HG02938 (cell line): ENCODE measurements at regions not wholly inside any gene's neighbourhood (a gene's known extent, or its start where the extent isn't known, plus 50 kb on each side); places are given as distances from the start of the nearest gene placed in this dataset.

Source experiments
- ATAC-seq: cut with Tn5 transposase; IDR thresholded peaks from one replicate; pipeline ENCODE4 v1.9.1; 2021; ENCODE audit warnings: mild to moderate bottlenecking, moderate library complexity; ENCODE audit not compliant: unreplicated experiment

DNA sequence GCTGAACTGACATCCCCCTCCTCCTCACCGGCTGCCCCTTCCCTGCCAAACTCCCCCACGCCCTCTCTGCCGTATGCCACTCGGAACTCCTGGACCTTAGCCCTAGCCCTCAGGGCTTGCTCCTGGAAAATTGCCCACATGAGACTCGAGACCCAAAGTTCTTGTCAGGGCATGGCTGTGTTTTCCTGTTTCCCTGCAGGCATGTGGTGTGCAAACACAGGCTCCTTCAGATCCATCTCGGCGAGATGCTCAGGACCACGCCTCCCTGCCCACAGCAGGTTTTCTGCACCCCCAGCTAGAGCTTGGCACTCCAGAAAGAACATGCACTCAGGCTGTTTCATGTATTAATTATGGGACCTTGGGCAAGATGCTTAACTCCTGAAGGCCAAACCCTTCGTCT is 1480.4 kb downstream of the BRD1 start:
- no peak for ATAC-seq

DNA sequence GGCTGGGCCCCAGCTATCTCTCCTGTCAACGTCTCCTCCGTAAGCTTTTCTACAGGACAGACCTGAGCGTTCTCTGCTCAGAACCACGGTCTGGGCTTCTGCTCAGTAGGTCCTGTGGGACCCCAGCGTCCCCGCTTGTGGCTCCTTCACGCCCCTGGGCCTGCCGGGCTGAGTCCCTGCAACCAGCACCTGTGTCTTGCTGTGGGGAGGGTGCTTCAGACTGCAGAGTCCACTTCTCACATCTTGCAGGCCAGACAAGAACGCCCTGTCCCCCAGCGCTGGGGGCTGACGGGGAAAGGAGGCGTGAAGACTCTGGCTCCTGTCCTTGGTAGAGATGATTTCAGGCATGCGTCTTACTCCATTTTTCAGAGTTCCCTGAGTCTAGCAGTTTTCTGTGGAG is 1480.8 kb downstream of the BRD1 start:
- ATAC-seq, result no peak

DNA sequence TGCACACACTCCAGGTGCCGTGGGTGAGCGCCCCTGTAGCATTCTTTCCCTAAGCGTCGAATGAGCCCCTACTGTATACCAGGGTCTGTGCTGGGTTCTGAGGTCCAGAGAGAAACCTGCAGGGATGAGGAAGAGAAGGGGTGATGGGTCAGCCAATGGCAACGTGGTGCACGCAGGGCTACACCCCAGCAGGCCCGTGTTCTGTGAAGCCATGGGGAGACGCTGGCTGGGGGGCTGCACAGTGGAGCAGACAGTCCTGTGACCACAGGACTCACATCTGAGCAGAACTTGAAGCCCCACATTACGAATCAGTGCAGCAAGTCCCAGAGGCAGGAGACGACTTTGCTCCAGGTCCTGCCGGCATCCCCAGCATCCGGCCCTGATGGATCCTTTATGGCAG is 1481.4 kb downstream of the BRD1 start:
- ATAC-seq, result no peak

DNA sequence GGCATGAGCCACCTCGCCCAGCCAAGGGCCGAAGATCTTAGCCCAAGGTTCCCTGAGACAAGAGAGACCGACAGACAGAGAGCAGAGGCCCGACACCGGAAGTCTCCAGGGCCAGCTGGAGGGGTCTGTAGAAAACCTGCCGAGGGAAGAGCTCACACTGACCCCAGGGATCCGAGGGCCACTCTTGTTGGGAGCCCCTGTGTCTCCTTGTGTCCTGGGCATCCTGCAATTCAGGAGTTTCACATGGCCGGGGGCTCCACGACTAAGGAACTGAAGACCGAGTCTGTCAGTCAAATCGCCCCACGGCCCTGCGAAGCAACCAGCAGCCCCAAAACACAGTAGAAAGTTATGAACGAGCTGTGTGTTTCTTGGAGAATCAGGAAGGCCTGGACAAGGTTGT is 1482.0 kb downstream of the BRD1 start:
- ATAC-seq, result no peak

DNA sequence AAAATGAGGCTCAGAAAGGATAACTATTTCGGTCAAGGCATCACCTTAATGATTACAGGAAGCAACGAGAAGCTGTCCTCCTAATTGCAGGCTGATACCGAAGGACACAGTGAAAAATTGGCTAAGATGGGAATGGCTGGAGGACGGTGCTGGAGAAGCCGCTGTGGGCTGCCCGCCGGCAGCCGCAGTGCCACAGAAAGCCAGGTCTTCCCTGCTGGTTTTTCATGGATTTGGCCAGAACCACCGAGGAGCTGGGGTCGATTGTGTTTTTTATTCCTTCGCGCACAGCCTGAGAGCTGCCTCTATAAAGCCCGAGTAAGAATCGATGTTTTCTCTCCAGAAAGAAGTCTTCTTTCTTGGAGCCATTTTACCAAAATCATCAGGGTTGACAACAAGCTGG is 1484.2 kb downstream of the BRD1 start:
- ATAC-seq, result no peak

DNA sequence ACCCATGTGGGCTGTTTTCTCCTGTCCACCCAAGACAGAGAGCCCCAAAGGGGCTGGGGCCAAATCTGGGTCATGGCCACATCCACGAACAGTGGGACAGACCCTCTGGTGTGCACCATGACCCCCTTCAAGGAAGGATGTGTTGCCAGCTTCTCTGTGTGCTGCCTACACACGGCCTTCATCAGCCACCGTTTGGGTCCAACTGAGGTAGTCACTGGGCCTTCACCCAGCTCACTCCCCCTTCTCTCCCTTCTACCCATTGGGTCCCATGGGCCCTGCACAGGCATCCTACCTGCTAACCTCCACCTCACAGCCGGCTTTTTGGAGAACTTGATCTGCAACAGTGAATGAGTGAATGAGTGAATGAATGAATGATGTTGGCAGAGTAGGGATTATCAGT is 1484.9 kb downstream of the BRD1 start:
- no peak for ATAC-seq

DNA sequence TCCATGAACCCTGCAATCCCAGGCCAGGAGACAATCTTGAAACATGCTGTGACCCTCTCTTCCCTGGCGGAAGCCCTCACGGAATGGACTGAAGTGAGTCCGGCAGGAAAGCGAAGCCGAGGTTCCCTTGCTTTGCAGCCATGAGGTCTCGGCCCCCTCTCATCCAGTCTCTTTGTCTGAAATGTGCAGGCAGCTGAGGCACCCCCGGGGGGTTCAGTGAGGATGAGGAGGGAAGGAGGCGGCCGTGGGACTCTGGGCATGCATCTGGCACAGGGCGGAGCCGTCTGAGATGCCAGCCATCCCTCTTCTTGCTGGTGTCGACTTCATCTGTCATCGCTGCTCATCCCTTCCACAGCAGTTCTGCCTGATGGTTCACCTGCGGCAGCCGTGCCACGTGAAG is 1485.7 kb downstream of the BRD1 start:
- no peak for ATAC-seq

DNA sequence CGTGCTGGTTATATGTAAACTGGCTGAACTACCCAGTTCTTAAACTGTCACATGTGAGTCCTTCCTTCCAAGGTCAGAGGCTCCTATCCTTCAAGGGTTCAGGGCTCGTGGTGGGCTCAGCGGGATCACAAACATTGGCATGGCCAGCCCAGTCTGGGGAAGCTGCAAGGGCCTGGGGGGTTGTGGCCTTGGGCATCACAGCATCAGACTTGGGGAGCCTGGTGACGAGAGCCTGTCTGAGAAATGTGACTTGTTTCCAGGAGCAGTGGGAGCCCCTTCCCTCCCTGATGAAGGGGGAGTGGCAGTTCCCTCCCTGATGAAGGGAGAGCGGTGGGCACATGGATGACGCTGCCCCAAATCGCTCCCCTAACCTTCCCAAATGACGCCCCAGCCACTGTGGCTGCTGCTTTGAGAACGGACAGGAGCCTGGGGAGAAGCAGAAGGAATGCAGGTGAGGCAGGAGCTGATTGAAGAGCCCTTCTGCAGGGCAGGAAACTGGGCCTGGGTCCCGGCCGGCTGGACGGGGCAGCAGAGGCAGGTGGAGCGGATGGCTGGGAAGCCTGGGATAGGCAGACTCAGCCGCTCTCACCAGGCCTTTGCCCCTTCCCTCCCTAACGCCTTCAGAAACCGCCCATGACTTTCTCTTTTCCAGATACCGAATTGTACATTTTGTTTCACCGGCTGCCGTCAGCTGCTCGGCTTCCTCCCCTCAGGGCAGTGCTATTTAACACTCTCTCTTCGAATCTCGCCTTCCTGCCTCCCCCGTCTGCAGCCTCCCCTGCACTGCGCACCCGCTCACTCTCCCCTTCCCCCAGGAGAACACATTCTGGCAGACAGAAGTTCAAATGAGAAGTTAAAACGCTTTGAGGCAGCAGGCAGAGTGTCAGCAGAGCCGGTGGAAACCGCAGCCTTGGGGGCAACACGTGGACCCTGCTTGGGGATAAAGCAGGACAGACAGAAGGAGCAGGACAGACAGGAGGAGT is 1486.7 kb downstream of the BRD1 start:
- no peak for ATAC-seq

DNA sequence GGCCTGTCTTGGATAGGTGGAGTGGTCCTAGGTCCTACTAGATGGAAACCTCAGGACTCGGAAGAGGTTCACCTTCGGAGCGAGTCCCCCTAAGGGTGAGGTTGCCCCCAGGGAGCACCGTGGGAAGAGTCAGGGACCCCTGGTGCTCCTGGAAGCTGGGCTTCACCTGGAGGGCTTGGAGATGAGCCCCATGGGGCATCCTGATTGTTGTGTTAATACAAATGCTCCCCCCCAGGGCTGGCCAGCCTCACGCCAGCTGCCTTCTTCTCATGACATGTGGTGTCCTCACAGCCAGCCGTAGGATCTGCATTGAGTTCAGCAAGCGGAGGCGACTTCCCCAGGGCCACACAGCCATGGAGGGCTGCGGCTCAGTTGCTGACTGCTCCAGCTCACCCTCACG is 1487.5 kb downstream of the BRD1 start:
- ATAC-seq, result no peak

DNA sequence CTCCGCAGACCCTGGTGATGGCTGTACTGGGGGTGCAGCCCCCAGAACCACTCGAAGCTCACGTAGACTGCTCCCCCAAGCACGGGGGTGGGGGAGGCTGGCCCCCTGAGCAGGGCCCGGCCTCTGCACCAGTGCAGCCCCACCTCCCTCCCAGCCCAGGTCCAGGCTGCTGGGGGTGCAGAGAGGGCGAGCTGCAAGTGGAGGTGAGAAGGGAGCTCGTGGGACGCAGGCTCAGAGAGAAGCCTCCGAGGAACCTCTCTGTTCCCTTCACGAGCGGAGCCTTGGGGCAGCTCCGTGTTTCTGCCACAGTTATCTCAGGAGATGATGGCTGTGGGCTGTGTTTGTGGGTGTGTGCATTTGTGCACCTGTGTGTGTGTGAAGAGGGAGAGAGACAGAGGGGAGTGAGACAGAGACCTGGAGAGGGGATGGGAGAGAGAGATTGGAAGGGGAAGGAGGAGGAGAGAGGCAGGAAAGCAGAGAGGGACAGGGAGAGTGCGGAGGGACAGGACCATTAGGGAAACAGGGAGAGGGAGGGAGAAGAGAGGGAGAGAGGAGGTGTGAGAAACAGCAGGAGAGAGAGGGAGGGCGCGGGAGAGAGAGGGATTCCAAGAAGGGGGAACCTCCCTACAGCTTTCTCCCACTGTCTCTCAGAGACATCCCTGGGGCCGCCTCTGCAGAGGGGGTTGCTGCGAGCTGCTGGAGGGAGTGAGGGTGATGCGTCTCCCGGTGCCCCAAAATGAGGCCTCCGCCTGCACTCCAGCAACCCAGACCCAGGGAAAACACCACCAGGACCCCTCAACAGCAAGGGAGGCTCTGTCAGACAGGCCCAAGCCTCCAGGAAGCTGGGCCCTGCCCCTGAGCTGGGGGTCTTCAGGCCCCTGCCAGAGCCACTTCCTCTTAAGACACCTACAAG is 1488.6 kb downstream of the BRD1 start:
- no peak for ATAC-seq

DNA sequence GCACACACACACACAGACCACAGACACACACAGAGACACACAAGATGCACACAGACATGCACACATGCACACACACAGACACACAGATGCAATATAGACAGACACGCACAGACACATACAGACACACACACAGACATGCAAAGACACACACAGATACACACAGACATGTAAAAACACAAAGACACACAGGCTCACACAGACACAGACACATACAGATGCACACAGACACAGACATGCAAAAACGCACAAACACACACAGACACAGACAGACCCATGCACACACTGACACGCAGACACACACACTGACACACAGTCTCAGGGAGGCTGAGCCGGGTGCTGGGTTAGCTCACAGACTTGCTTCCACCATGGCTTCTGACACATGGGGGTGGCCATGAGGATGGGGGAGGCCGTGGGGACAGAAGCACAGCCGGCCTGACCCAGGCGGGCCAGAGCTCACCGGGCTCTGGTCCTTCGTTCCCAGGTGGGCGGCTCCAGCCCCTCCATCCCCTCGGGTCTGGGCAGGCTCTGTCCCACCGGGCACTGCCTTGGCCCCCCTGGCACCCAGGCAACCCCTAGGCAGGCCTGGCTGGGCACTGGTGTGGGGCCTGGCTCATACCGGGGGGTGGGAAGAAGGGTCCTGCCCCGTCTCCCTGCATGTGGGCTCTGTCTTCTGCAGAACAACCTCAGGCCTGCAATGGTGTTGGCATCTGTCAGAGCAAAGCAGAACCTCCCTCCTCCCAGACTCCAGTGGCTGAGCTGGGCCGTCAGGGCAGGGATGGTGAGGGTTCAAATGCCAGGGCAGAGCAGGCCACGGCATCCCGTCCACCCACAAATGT is 1489.5 kb downstream of the BRD1 start:
- no peak for ATAC-seq

DNA sequence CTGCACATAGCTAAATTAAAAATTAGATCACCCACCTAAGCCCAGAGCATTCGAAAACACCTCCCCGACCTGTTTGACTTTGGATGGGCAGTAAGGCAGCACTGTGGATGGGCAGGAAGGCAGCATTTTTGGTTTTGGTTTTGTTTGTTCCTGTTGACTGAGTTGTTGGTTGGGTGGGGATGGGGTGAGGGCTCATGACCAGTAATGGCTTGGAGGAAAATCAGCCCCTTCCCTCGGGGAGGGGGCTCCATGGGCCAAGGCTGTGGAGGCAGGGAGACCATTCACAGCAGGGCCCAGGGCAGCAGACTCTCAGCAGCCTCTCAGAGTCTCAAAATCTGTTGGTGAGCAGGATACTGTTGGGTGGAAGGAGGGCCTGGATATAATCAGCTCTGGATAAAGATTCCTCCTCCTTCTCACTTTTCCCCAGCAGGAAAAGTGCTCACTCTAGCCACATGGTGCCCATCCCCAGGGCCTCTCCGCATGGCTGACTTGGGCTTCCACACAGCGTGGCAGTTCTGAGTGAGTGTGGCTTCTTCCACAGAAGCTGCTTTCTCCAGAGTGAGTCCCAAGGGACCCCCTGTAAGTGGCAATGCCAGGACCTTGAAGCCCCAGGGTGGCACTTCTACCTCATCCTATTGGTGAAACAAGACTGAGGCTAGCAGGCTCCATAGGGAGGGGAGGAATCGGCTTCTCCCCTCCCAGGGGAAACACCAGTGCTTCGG is 1491.2 kb downstream of the BRD1 start:
- no peak for ATAC-seq

DNA sequence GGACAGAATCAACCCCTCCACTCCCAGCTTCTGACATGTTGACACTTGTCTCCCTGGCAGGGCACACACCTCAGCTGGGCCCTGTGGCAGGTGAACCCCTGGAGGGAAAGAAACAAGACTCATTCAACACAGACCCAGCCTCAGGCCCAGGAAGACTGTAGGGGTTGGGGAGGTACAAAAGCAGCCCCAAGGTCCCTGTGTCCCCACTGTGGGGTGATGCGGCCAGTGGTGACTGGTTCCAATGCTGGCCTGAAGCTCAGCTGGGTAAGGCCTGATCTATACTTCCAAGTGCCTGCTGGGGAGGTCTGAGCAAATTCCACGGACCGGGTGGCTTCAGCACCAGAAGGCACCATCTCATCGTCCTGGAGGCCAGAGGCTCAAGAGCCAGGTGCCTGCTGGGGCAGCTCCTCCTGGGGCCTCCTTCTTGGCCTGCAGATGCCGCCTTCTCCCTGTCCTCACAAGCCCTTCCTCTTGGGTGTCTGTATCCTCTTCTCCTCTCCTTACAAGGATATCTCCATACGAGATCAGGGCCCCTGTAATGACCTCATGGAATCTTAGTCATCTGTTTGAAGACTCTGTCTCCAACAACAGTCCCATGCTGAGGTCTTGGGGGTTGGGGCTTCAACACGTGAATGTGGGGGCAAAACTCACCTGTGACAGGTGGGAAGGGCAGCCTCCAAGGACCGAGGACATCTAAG is 1492.1 kb downstream of the BRD1 start:
- no peak for ATAC-seq

DNA sequence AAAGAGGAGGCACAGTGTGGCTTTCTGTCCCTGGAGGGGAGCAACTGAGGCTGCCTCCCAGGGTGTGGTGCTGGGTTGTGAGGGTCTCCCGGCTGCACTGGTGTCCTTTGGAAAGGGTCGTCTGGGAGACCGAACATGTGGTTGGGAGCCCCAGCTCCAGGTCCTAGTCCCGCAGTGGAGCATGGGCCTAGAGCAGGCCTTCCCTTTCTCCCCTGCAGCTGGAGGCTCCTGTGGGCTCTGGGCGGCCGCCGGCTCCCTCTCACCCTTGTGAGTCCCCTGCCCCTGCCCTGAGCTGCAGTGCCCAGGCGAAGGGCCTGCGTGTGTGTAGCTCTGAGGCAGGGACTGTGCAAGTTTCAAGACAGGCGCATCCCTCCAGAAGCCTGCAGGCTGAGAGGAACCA is 1492.7 kb downstream of the BRD1 start:
- ATAC-seq, result no peak

DNA sequence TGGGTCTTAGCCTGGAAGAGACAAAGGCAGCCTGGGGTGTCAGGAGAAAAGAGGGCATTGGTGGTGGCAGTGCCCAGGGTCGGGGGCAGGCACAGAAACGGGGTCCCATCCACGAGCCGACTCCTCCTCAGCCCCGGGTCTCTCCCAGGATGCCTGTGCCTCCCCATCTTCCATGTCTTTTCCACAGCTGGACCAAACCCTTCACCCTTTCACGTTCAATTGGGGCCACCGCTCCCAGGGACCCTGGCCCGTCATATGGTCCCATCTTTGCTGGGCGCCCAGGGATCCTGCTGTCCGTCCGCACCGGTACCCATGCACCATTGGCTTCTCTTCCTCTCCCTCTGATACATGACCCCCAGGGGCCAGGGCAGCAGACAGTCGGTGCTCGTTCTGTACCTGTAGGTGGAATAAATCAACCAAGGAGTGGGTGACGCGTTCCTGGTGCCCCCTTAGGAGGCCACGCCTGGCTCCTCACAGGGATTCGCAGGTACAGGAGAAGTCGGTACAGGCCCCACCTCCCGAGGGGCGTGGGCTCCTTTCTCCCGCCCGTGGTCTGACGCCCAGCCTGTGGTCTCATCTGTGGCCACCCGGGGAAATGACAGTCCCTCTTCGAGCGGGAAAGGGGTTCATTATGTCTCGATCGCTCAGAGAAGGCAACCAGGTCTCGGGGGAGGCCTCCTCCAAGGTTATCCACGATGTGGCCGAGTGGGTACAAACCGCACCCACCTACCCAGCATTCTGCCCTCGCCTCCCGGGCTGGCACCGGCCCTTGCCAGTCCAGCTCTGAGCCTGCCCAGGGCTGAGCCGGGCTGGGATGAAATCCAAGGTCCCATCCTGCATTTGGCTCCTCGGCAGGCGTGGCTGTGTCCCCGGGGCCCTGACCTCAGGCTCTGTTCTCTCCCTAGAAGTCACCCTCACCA is 1493.6 kb downstream of the BRD1 start:
- no peak for ATAC-seq

DNA sequence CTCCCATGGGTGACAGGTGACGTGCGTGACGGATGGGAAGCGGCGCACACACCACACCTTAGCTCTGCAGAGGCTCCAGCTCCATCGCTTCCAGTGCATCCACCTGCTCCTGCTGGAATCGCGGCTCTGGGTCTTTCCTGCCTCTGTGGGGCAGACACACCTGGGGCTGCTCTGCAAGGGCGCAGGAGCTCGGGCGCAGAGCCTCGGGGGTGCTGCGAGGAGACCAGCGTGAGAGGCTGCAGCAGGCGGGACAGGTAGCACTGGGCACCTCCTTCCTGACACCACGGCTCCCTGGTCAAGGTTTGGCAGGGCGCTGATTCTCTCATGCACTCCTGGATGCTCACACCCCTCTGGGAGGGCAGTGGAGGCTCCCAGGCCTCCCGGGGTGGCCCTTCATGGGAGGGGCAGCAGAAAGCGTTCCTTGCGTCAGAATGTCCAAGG is 1494.3 kb downstream of the BRD1 start:
- ATAC-seq, result no peak

DNA sequence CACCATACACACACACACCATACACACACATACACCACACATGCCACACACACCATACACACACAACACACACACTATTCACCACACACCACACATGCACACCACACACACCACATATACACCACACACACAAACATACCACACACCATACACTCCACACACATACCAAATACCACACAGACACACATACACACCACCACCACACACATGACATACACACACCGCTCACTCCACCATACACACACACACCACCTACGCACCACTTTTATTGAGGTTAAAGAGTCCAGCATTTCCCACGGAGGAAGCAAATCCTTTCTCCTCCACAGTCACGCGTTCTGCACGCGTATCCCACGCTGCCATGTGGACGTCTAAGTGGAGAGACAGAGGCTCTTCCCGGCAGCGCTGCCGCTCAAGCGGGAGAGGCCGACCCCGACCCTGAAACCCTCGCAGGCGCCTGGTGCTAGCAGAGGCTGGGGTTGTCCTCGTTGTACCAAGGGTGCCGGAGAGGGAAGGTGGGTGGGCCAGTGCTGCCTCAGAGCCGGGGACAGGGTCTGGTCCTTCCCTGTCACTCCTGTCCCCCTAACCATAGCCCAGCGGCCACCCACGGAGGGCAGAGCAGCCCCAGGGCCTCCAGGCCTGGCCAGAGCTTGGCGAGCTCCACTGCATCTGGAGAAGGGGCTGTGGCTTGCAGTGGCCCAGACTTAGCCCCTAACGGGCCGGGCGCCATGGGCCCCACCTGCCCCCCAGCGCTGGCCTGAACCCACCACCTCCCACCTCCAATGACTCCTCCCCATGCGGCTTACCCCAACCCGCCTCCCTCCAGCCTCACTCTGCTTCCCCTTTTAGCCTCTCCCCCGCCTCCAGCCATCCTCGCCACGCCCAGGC is 1495.0 kb downstream of the BRD1 start:
- ATAC-seq, result no peak
